K562 (cell line): ENCODE measurements at regions not wholly inside any gene's neighbourhood (a gene's known extent, or its start where the extent isn't known, plus 50 kb on each side); places are given as distances from the start of the nearest gene placed in this dataset.

Source experiments
- HIVEP1 ChIP-seq: fragments of 250-450 bp; sonication (Bioruptor Pico); IDR thresholded peaks from 2 replicates; pipeline ENCODE4 v1.4.0; 2020; ENCODE audit warnings: mild to moderate bottlenecking
- NCOA1 ChIP-seq: fragments of 450-650 bp; IDR thresholded peaks from 2 replicates; pipeline ENCODE4 v1.6.1; 2016; ENCODE audit warnings: low read depth
- POLR2A ChIP-seq: fragments of 450-650 bp; conservative IDR thresholded peaks from 2 replicates; pipeline ENCODE4 v1.6.1; 2016
- TF ChIP-seq, protein P1 (sequence below): sonication (generic); formaldehyde crosslinking; IDR thresholded peaks from 2 replicates; pipeline ENCODE4 v1.8.1; 2022; ENCODE audit warnings: missing genetic modification reagents
- TF ChIP-seq, protein P2 (sequence below), 2 experiments: fragments of 450-650 bp; formaldehyde crosslinking in 1 of 2; IDR thresholded peaks; 2 replicates each; pipeline versions ENCODE4 v1.4.0 to v1.6.1; 2014 to 2020; ENCODE audit warnings: mild to moderate bottlenecking in 2 of 2, borderline replicate concordance in 1 of 2, low read depth in 1 of 2
- TF ChIP-seq, protein P3 (sequence below): sonication (generic); formaldehyde crosslinking; IDR thresholded peaks from 2 replicates; pipeline ENCODE4 v1.8.0; 2022; ENCODE audit warnings: missing genetic modification reagents, mild to moderate bottlenecking, borderline replicate concordance

DNA sequence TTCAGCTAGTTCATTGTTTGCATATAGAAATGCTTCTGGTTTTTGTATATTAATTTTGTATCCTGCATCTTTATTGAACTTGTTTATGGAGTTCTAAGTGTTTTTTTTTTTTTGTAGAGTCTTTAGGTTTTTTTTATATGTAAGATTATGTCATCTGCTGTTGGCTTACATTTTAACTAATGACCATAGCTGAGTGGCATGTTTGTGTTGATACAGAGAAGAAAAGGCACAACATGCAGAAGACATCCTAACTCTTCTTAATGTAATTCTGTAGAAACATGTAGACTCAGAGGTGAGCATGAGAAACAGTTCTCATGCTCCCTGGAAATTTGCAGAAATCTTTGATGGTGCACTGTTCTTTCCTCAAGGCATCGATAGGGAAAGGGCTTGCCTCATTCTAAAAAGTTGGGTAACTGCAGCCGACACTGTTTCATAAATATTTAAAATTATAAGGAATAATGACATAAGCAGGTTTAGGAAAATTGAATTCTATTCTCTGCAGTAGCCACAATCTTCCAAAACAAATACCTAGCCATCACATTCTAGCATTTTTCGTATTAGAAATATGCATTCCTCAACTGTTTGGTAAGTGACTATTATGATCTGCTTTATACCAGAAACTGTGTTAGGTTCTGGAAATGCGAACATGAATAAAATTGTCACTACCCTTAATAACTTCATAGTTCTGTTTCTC, 499.6 kb upstream of the KCNMB2 start:
- TF ChIP-seq POLR2A (no peak), NCOA1 (no peak), HIVEP1 (no peak)
- TF ChIP-seq, protein P1, sequence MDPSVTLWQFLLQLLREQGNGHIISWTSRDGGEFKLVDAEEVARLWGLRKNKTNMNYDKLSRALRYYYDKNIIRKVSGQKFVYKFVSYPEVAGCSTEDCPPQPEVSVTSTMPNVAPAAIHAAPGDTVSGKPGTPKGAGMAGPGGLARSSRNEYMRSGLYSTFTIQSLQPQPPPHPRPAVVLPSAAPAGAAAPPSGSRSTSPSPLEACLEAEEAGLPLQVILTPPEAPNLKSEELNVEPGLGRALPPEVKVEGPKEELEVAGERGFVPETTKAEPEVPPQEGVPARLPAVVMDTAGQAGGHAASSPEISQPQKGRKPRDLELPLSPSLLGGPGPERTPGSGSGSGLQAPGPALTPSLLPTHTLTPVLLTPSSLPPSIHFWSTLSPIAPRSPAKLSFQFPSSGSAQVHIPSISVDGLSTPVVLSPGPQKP (CRISPR knock-in tag): no peak
- TF ChIP-seq, protein P2, sequence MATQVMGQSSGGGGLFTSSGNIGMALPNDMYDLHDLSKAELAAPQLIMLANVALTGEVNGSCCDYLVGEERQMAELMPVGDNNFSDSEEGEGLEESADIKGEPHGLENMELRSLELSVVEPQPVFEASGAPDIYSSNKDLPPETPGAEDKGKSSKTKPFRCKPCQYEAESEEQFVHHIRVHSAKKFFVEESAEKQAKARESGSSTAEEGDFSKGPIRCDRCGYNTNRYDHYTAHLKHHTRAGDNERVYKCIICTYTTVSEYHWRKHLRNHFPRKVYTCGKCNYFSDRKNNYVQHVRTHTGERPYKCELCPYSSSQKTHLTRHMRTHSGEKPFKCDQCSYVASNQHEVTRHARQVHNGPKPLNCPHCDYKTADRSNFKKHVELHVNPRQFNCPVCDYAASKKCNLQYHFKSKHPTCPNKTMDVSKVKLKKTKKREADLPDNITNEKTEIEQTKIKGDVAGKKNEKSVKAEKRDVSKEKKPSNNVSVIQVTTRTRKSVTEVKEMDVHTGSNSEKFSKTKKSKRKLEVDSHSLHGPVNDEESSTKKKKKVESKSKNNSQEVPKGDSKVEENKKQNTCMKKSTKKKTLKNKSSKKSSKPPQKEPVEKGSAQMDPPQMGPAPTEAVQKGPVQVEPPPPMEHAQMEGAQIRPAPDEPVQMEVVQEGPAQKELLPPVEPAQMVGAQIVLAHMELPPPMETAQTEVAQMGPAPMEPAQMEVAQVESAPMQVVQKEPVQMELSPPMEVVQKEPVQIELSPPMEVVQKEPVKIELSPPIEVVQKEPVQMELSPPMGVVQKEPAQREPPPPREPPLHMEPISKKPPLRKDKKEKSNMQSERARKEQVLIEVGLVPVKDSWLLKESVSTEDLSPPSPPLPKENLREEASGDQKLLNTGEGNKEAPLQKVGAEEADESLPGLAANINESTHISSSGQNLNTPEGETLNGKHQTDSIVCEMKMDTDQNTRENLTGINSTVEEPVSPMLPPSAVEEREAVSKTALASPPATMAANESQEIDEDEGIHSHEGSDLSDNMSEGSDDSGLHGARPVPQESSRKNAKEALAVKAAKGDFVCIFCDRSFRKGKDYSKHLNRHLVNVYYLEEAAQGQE (IDR thresholded peaks at IDR 0.05; ENCODE audit: borderline replicate concordance): no peak
- TF ChIP-seq, protein P2 (CRISPR knock-in tag; IDR thresholded peaks at IDR 0.05; ENCODE audit: low read depth): no peak
- TF ChIP-seq, protein P3, sequence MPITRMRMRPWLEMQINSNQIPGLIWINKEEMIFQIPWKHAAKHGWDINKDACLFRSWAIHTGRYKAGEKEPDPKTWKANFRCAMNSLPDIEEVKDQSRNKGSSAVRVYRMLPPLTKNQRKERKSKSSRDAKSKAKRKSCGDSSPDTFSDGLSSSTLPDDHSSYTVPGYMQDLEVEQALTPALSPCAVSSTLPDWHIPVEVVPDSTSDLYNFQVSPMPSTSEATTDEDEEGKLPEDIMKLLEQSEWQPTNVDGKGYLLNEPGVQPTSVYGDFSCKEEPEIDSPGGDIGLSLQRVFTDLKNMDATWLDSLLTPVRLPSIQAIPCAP: no peak
